NCI-H1417 treated with DMSO at 0.1 percent for 48 hours (cell line): ENCODE measurements at regions not wholly inside any gene's neighbourhood (a gene's known extent, or its start where the extent isn't known, plus 50 kb on each side); places are given as distances from the start of the nearest gene placed in this dataset.

Experiments
- DNase-seq: peaks from one replicate; lab custom pipeline; 2025; lab: John Stamatoyannopoulos, UW

GRCh38 chr2:860259-860855 is 90.3 kb upstream of the SNTG2 start:
- DNase-seq, result no peak

DNA sequence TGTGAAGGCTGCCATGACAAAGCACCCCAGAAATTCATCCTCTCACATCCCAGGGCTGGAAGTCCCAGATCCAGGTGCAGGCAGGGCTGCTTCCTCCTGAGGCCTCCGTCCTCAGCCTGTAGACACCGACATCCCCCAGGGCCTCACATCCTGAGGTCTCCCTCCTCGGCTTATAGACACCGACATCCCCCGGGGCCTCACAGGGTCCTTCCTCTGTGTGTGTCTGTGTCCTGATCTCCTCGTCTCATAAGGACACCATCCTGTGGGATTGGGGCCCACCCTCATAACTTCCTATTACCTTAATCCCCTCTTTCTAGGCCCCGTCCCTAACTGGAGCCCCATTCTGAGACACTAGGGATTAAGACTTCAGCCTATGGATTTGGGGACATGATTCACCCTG is 92.0 kb upstream of the SNTG2 start:
- no peak for DNase-seq

DNA sequence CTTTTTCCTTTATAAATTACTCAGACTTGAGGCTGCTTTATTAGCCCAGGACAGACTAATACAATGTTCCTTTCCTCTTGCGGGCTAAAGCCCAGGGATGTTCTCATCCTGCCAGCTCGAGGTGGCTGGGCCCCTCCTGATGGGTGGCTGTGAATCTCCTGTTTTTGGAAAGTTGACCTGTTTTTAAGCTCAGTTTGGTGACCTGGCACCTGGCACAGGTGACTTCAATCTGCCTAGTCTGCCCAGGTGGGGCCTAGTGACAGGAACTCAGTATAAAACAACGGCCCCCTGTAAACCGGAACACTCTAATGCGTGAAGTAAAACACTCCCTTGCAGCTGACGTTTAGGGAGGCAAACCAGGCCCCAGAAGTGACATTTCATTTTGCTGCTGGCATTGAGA is 92.7 kb upstream of the SNTG2 start:
- no peak for DNase-seq

DNA sequence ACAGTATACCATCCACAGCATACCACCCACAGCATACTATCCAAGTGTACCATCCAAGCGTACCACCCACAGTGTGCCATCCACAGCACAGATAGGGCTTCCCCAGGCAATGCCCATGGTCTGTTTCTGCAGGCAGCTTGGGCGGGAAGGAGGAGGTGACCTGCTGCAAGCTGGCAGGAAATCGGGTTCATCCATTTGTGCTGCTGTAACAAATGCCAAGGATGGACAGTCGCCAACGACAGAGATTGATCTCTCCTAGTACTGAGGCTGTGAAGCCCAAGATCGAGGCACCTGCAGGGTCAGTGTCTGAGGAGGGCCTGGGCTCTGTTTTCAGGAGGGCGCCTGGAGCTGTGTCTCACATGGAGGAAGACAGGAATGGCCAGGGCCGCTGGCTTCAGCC is 93.6 kb upstream of the SNTG2 start:
- DNase-seq, result no peak

GRCh38 chr2:856456-856855 is 94.2 kb upstream of the SNTG2 start:
- no peak for DNase-seq

- DNase-seq, result no peak
Observed at GRCh38 chr2:856041-856440, 94.6 kb upstream of the SNTG2 start.

GRCh38 chr2:855177-855576 is 95.5 kb upstream of the SNTG2 start:
- no peak for DNase-seq

- no peak for DNase-seq
Observed at GRCh38 chr2:854460-854859, 96.2 kb upstream of the SNTG2 start.

- no peak for DNase-seq
Observed at GRCh38 chr2:853203-853870, 97.3 kb upstream of the SNTG2 start.

DNA sequence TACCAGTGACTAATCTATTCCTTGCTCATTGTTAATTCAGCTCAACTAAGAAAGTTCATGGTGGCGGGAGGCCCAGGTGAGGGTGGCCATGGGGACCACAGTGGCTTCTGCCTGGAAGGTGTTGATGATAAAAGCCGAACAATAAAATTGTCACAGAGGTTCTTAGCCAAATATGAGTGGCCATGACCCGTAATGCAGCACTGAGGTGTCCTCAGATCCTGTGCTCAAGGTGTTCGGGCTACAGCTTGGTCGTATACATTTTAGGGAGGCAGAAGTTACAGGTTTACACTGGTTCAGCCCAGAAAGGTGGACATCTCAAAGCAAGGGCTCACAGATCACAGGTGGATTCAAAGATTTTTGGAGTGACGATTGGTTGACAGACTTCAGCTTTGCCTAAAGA is 98.5 kb upstream of the SNTG2 start:
- no peak for DNase-seq

GRCh38 chr2:851680-852079 is 99.0 kb upstream of the SNTG2 start:
- no peak for DNase-seq

- no peak for DNase-seq
Observed at GRCh38 chr2:851078-851477, 99.6 kb upstream of the SNTG2 start.

DNA sequence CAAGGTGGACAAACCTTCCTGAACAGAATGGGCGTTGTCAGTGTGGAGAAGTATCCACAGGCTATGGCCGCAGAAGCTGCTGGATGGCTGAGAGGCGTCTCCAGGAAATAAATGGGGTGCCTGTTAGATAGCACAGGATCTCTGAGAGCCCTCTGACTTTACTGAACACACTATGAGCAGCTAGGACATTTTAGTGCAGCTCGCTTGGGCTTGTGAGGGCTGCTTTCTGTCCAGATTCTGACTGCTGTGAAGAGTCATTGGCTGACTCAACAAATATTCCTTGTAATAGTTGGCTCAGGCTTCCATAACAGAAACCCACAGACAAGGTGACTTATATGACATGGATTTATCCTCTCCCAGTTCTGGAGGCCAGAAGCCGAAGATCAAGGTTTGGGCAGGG is 100.2 kb upstream of the SNTG2 start:
- DNase-seq, result no peak

- no peak for DNase-seq
Observed at GRCh38 chr2:848099-848498, 102.5 kb upstream of the SNTG2 start.

DNA sequence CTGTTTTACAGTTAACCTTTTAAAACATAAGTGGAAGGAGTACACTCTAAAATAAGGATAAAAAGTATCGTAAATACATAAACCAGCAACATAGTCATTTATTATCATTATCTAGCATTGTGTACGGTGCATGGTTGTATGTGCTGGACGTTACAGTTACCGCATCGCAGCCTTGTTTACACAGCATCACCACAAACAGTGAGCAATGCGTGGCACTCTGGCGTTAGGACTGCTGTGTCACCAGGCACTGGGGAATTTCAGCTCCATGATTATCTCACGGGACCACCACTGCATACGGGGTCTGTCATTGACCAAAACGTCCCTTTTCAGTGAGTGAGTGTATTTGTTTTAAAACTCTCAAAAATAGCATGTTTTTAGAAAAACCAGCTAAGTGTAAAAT is 103.0 kb upstream of the SNTG2 start:
- DNase-seq, result no peak

- no peak for DNase-seq
Observed at GRCh38 chr2:844715-845114, 105.9 kb upstream of the SNTG2 start.

- DNase-seq, result no peak
Observed at GRCh38 chr2:842151-842803, 108.4 kb upstream of the SNTG2 start.

GRCh38 chr2:841036-841435 is 109.6 kb upstream of the SNTG2 start:
- no peak for DNase-seq

- DNase-seq, result no peak
Observed at GRCh38 chr2:834233-834632, 116.4 kb upstream of the SNTG2 start.

DNA sequence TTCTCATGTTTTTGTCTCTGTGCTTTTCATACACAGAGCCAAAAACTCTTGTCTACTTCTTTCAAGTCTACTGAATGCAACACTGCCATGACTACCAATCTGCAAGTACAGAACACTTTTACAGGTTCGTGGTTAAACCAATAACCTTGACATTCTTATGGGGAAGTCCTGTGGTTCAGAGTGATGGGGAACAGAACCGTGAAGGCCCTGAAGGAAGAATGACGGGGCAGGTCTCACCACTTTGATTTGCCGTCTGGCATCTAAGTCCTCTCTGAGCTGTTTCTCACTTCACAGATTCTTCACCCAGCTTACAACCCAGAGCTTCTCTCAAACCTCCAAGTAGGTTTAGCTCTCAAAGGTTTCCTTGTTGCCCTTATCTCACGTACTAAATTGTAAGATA is 117.5 kb upstream of the SNTG2 start:
- DNase-seq, result no peak

- DNase-seq, result no peak
Observed at GRCh38 chr2:832635-833034, 118.0 kb upstream of the SNTG2 start.

DNA sequence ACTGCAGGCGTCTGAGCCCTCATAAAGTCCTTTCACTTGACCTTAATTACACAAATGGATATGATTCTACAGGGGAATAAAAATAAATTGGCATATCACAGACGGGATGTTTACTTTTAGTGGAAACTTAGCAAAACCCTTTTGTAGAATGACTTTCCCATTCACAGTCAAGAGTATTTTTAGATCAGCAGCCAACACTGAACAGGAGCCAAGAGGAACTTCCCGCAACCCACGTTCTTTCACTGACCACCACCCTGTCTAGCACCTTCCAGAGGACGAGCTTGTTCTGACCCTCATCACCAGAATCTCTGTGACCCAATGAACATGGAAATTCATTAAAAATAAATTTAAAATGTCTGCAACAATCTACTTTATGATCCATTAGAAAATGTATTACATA is 119.0 kb upstream of the SNTG2 start:
- no peak for DNase-seq

DNA sequence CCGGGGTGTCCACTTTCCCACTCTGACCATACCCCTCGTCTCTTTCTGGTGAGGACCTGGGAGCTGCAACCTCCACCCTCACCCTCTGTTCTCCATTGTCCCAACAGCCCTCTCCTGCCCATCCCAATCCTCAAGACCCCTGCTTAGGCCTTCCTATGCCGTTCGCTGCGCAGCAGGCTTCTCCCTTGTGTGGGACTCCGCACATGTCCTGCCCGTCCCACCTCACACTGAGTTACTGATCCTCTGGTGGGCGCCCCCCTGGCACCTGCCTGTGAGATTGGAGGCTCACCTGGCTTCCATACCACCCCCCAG is 119.5 kb upstream of the SNTG2 start:
- DNase-seq, result no peak
